SKM-1 (cell line): ENCODE measurements at regions not wholly inside any gene's neighbourhood (a gene's known extent, or its start where the extent isn't known, plus 50 kb on each side); places are given as distances from the start of the nearest gene placed in this dataset.
A peak's percentile ranks its signal among the peaks of the same experiment; 100 is the strongest.

ENCODE experiments used
- DNase-seq: peaks from one replicate; lab custom pipeline; 2025; ENCODE audit not compliant: unreplicated experiment; lab: John Stamatoyannopoulos, UW

DNA sequence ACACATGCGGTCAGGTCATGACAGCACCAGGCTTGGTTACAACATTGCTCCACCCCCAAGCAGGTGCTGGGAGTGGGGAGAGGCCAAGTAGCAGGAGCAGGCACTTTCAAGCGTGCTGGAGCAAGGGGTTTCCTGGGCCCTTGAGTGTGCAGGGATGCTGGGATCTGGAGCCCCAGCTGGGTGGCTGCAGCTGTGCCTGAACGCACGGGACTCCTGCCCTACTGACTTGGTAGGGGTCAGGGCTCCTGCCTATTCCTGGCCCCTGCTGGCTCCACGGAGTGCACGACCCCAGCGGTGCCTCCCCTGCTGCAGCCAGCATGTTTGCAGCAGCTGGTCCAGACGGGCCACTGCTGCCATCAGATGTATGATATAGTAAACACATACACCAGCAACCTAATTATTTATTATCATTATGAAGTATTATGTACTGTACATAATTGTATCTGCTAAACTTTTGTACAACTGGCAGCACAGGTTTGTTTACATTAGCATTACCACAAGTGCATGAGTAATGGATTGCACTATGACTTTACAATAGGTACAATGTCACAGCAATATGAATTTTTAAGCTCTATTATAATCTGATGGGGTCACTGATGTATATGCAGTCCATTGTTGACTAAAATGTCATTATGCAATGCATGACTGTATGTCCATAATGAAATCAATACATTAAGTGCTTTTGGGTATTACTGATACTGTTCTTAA is 620.6 kb downstream of the RAPGEF2 start:
- no peak for DNase-seq

DNA sequence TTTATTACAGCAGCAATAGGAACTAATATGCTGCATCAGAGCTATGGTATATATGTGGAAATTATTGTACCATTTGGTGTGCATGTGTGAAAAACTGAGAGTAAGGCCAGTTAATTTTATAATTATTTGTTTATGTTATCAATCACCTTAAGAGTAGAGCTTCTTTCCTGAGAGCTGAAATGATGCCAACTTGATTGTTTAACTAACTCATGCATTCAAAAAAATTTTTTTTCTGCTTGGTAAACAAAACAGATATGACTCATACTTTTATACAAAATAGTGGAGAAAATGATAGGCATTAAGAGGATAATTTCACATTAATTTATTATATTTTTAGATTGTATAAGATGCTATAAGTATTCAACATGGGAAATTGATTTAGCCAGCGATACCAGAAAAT is 622.7 kb downstream of the RAPGEF2 start:
- DNase-seq: no peak

- DNase-seq: no peak
These were observed 632.7 kb downstream of the RAPGEF2 start for GRCh38 chr4:159735281-159736207.

DNA sequence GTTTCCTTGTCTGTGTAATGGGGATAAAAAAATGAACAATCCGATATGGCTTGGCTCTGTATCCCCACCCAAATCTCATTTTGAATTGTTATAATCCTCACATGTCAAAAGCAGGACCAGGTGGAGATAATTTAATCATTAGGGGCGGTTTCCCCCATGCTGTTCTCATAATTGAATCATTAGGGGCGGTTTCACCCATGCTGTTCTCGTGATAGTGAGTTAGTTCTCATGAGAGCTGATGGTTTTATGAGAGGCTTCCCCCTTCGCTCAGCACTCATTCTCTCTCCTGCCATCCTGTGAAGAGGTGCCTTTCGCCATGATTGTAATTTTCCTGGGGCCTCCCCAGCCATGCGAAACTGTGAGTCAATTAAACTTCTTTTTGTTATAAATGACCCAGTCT is 633.5 kb downstream of the RAPGEF2 start:
- DNase-seq: no peak

- no peak for DNase-seq
These were observed 641.1 kb downstream of the RAPGEF2 start for GRCh38 chr4:159743971-159744370.

GRCh38 chr4:159747983-159748382 is 645.1 kb downstream of the RAPGEF2 start:
- no peak for DNase-seq

GRCh38 chr4:159748834-159749444 is 646.1 kb downstream of the RAPGEF2 start:
- DNase-seq: no peak

DNA sequence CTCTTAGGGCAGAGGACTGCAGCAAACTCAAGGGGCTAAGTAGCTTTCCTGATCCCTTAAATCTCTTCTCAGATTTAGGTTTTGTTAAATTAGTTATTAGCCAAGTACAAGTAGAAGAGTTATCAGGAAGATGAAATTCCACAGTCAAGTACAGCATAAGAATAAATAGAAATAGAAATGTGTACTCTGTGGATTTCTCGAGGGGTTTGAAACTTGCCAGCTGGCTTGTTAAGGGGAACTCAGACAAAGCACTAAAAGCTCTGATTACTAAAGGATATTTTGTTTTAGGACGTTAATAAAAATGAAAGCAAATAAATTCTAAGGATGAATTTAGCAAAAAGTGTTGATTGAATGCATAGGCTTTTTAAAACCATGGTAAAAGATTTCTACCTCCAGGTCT is 654.6 kb downstream of the RAPGEF2 start:
- no peak for DNase-seq

GRCh38 chr4:159758061-159758460 is 655.2 kb downstream of the RAPGEF2 start:
- DNase-seq: no peak

- DNase-seq: no peak
These were observed 659.8 kb downstream of the RAPGEF2 start for GRCh38 chr4:159762672-159763071.

GRCh38 chr4:159764343-159764952 is 661.6 kb downstream of the RAPGEF2 start:
- peak; percentile 13 for DNase-seq

GRCh38 chr4:159765382-159765781 is 662.5 kb downstream of the RAPGEF2 start:
- DNase-seq: no peak

GRCh38 chr4:159766241-159766640 is 663.4 kb downstream of the RAPGEF2 start:
- no peak for DNase-seq

GRCh38 chr4:159767406-159767805 is 664.5 kb downstream of the RAPGEF2 start:
- DNase-seq: no peak

GRCh38 chr4:159768016-159768415 is 665.1 kb downstream of the RAPGEF2 start:
- DNase-seq: no peak

DNA sequence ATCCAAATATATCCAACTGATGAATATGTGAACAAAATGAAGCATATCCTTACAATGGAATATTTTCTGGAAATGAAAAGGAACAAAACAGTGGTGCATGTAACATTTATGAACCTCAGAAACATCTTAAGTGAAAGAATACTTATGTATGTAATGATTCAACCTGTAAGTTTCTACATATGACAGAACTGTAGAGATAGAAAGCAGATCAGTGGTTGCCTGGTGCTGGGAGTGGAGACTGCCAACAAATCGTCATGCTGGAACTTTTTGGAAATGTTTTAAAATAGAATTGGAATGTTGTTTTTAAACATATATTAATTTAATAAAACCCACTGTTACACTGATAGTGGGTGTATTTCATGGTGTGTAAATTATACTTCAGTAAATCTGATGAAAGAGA is 667.5 kb downstream of the RAPGEF2 start:
- no peak for DNase-seq

DNA sequence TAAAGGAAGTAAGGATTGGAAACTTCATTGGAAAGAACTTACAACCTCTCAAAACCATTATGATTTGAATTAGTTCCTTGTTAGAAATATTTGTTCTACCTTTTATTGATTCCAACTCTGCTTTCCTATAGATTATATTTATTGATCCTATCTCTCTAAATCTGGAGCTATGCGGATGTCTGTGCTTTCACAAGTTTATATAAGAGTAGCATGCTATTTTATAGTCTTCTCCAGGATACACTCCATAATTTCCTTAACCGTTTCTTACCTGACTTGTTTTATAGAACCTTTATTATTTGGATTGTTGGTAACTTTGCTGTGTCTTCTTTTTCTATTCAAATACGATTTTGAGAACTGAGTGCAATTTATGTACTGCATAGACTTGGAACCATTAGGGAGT is 668.1 kb downstream of the RAPGEF2 start:
- no peak for DNase-seq

GRCh38 chr4:159776961-159777360 is 674.1 kb downstream of the RAPGEF2 start:
- no peak for DNase-seq

- no peak for DNase-seq
These were observed 674.8 kb downstream of the RAPGEF2 start for GRCh38 chr4:159777689-159778088.

DNA sequence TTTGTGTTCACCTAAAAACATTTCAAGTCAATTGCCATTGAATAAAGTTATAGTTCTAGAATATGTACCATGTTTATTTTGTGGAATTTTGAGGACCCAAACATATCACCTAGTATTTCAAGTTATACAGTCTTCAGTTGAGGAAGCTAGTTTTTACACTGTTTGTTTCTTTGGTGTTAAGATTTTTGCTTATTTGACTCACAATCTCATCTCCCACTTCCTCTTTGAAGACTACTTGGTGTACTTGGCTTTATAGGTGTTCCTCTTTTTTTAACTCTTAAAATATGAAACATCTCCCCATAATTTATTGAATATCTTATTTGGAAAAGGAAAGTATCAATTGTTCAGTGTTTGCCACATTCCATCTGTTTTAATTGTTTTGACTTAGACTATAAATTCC is 675.4 kb downstream of the RAPGEF2 start:
- no peak for DNase-seq

DNA sequence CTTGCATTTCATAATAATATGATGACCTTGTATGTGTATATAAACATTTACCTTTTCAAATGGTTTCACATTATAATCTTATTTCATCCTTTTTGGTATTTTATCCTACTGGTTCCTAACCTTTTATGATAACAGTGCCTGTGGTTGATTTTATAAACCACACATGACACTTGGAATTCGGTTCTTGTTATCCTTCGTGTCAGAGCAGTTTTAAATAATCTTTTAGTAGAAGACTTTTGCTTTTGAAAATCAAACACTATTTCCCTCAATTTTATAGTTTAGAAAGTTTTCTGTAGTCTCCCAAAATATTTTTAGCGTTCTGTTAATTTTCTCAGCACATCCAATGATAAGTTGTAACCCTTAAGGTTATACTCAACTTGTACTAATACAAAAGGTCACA is 676.8 kb downstream of the RAPGEF2 start:
- DNase-seq: no peak
